Stimulated activated CD4-positive, alpha-beta T cell treated with anti-CD3 and anti-CD28 coated beads, Interleukin-2, amount 100 ng/mL, for 24 hours (primary cell): ENCODE measurements at regions not wholly inside any gene's neighbourhood (a gene's known extent, or its start where the extent isn't known, plus 50 kb on each side); places are given as distances from the start of the nearest gene placed in this dataset.

ENCODE experiments used
- DNase-seq, 2 donors: peaks; one replicate each; pipeline ENCODE4 v3.0.0-alpha.2; 2020

- DNase-seq, result no peak
Observed at GRCh38 chr7:21370283-21370982, 57.5 kb upstream of the SP4 start.

GRCh38 chr7:21371360-21371759, 56.5 kb upstream of the SP4 start:
- DNase-seq, result no peak

GRCh38 chr7:21373031-21373430, 54.9 kb upstream of the SP4 start:
- no peak for DNase-seq

- no peak for DNase-seq
Observed at GRCh38 chr7:21374134-21374533, 53.7 kb upstream of the SP4 start.

DNA sequence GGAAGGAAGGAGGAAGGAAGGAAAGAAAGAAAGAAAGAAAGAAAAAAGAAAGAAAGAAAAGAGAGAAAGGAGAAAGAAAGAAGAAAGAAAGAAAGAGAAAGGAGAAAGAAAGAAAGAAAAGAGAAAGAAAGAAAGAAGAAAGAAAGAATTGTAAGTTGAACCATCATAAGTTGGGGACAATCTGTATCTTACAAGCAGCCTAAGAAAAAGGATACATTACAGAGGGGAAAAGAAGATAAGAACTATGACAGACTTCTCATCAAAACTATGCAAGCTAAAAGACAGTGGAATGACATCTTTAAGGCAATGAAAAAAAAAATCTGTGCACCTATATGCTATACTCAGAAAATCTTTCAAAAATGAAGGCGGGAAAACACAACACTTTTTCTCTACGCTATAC, 50.3 kb upstream of the SP4 start:
- no peak for DNase-seq
